Endothelial cell of umbilical vein (primary cell): ENCODE measurements at regions not wholly inside any gene's neighbourhood (a gene's known extent, or its start where the extent isn't known, plus 50 kb on each side); places are given as distances from the start of the nearest gene placed in this dataset.
"Not testable (repeated sequence)": the region's sequence is repeated elsewhere in the genome, so short reads cannot be mapped to it uniquely, and the experiment has no call there.

ENCODE experiments used
- CTCF ChIP-seq, 2 donors: IDR thresholded peaks; 1 replicate in 1 of 2; 2 replicates in 1 of 2; pipeline ENCODE4 v1.5.1; 2011; ENCODE audit warnings: low read length in 2 of 2, mild to moderate bottlenecking in 2 of 2, moderate library complexity in 2 of 2, control low read depth in 1 of 2, inconsistent platforms in 1 of 2, low read depth in 1 of 2; ENCODE audit not compliant: insufficient read depth in 1 of 2; ENCODE audit errors: extremely low read depth in 1 of 2
- EZH2 ChIP-seq: IDR thresholded peaks from 2 replicates; pipeline ENCODE4 v1.6.1; 2012; ENCODE audit warnings: borderline replicate concordance, low read depth, mild to moderate bottlenecking, moderate library complexity, low read length, inconsistent platforms; ENCODE audit not compliant: severe bottlenecking
- GATA2 ChIP-seq: IDR thresholded peaks from 2 replicates; pipeline ENCODE4 v1.7.0; 2011; ENCODE audit warnings: low read depth, mild to moderate bottlenecking, moderate library complexity, mixed read lengths, low read length; ENCODE audit not compliant: insufficient read length, insufficient read depth
- JUN ChIP-seq: IDR thresholded peaks from 2 replicates; pipeline ENCODE4 v1.6.1; 2011; ENCODE audit warnings: borderline replicate concordance, low read depth; ENCODE audit not compliant: insufficient read length, insufficient read depth
- MAX ChIP-seq: IDR thresholded peaks from 2 replicates; pipeline ENCODE4 v1.6.1; 2011; ENCODE audit not compliant: insufficient read depth, insufficient read length
- MYC ChIP-seq: IDR thresholded peaks from one replicate; pipeline ENCODE4 v1.6.1; 2011; ENCODE audit warnings: mild to moderate bottlenecking, low read depth, low read length
- POLR2A ChIP-seq: IDR thresholded peaks from 2 replicates; pipeline ENCODE4 v1.6.1; 2012; ENCODE audit warnings: low read depth, mild to moderate bottlenecking, control low read depth, low read length
- POLR2AphosphoS5 ChIP-seq: IDR thresholded peaks from 2 replicates; pipeline ENCODE4 v1.6.1; 2012; ENCODE audit warnings: low read depth, mild to moderate bottlenecking, control low read depth, low read length, moderate library complexity; ENCODE audit not compliant: insufficient read depth

- TF ChIP-seq CTCF (IDR thresholded peaks at IDR 0.05; ENCODE audit: extremely low read depth in 1 of 2, insufficient read depth in 1 of 2, low read depth in 1 of 2, low read length in 2 of 2); EZH2; JUN; POLR2A; MAX; POLR2AphosphoS5; MYC; GATA2: not testable (repeated sequence)
Observed at GRCh38 chr5:61236715-61237114, 74.4 kb upstream of the SMIM15 start.
